A549 (cell line): ENCODE measurements at regions not wholly inside any gene's neighbourhood (a gene's known extent, or its start where the extent isn't known, plus 50 kb on each side); places are given as distances from the start of the nearest gene placed in this dataset.

Experiments
- ATAC-seq, 2 experiments: fragments of 200-7000 bp in 1 of 2; fragments of >200 bp in 1 of 2; cut with Nextera tagmentation in 1 of 2; cut with Tn5 transposase in 1 of 2; 3 replicates each; pipeline versions ENCODE4 v1.8.0 to v1.9.1; 2018 to 2020; ENCODE audit warnings: mild to moderate bottlenecking in 1 of 2, moderate library complexity in 1 of 2
- CTCF ChIA-PET: fragments of 300-600 bp; sonication (Branson Sonifier 250); formaldehyde crosslinking; extraction: SDS; loops from one replicate; lab custom pipeline; 2021; ENCODE audit warnings: antibody characterized with exemption, inconsistent platforms; lab: Yijun Ruan, JAX
- POLR2A ChIA-PET: fragments of 350-600 bp; formaldehyde crosslinking; extraction: SDS; loops from one replicate; lab custom pipeline; 2021; ENCODE audit warnings: antibody characterized with exemption, inconsistent platforms; lab: Yijun Ruan, JAX
- DNase-seq, 2 experiments: peaks; one replicate each; pipeline versions ENCODE4 v3.0.0 to v3.0.0-alpha.2; 2011 to 2016; ENCODE audit warnings: low read depth in 1 of 2, low spot score in 1 of 2
- FAIRE-seq: peaks from 2 replicates; lab custom pipeline; 2011; peaks lifted over from hg19 to GRCh38; lab: Jason Lieb, UNC
- H3K27ac ChIP-seq, 2 experiments: fragments of >200 bp; sonication (Bioruptor Twin); formaldehyde crosslinking; 3 replicates each; pipeline ENCODE4 v1.5.1; 2016 to 2017
- H3K4me1 ChIP-seq: fragments of >200 bp; sonication (Bioruptor Twin); formaldehyde crosslinking; 3 replicates; pipeline ENCODE4 v1.6.1; 2016
- H3K4me2 ChIP-seq: fragments of >200 bp; sonication (Bioruptor Twin); formaldehyde crosslinking; 3 replicates; pipeline ENCODE4 v1.6.1; 2016
- H3K4me3 ChIP-seq: fragments of >200 bp; sonication (Bioruptor Twin); formaldehyde crosslinking; 3 replicates; pipeline ENCODE4 v1.5.1; 2016
- H3K9me3 ChIP-seq: fragments of >200 bp; sonication (Bioruptor Twin); formaldehyde crosslinking; 3 replicates; pipeline ENCODE4 v1.6.1; 2016
- BCL3 ChIP-seq: fragments of >200 bp; sonication (Bioruptor Twin); formaldehyde crosslinking; IDR thresholded peaks from 3 replicates; pipeline ENCODE4 v1.6.1; 2016
- BHLHE40 ChIP-seq: IDR thresholded peaks from 2 replicates; pipeline ENCODE4 v1.6.1; 2012; ENCODE audit warnings: low read depth, low read length, inconsistent platforms
- CBX2 ChIP-seq: fragments of 200-600 bp; sonication (generic); IDR thresholded peaks from 2 replicates; pipeline ENCODE4 v1.6.1; 2016; ENCODE audit warnings: low read depth, mild to moderate bottlenecking, borderline replicate concordance
- EHF ChIP-seq: fragments of 250-450 bp; sonication (Bioruptor Pico); IDR thresholded peaks from 2 replicates; pipeline ENCODE4 v1.5.0; 2020; ENCODE audit warnings: mild to moderate bottlenecking
- ELK1 ChIP-seq: fragments of 150-350 bp; IDR thresholded peaks from 2 replicates; pipeline ENCODE4 v1.6.1; 2014; ENCODE audit warnings: low read depth, mild to moderate bottlenecking, low read length
- GATA3 ChIP-seq: IDR thresholded peaks from 2 replicates; pipeline ENCODE4 v1.6.1; 2012; ENCODE audit warnings: borderline replicate concordance
- HOXA7 ChIP-seq: fragments of 250-450 bp; sonication (Bioruptor Pico); IDR thresholded peaks from 2 replicates; pipeline ENCODE4 v1.5.0; 2020; ENCODE audit warnings: mild to moderate bottlenecking, moderate library complexity
- HOXB5 ChIP-seq: fragments of 250-450 bp; sonication (Bioruptor Pico); IDR thresholded peaks from 2 replicates; pipeline ENCODE4 v1.5.0; 2020; ENCODE audit warnings: mild to moderate bottlenecking, moderate library complexity
- JUN ChIP-seq, 2 experiments: fragments of >200 bp; sonication (Bioruptor Twin); formaldehyde crosslinking; IDR thresholded peaks; 2 replicates in 1 of 2; 3 replicates in 1 of 2; pipeline ENCODE4 v1.6.1; 2016 to 2017
- MAX ChIP-seq: IDR thresholded peaks from 2 replicates; pipeline ENCODE4 v1.6.1; 2012
- MYC ChIP-seq: IDR thresholded peaks from 2 replicates; pipeline ENCODE4 v1.6.1; 2012; ENCODE audit warnings: mild to moderate bottlenecking, inconsistent platforms, low read length, improper control_type of control experiment, borderline replicate concordance
- NR3C1 ChIP-seq: fragments of >200 bp; sonication (Bioruptor Twin); formaldehyde crosslinking; IDR thresholded peaks from 3 replicates; pipeline ENCODE4 v1.6.1; 2017
- POLR2A ChIP-seq: IDR thresholded peaks from 2 replicates; pipeline ENCODE4 v1.6.1; 2012; ENCODE audit warnings: mild to moderate bottlenecking, low read length
- POLR2AphosphoS2 ChIP-seq: conservative IDR thresholded peaks from 2 replicates; pipeline ENCODE4 v1.6.1; 2012; ENCODE audit warnings: low read length, improper control_type of control experiment, inconsistent platforms
- RCOR1 ChIP-seq: fragments of 150-350 bp; IDR thresholded peaks from 2 replicates; pipeline ENCODE4 v1.6.1; 2014; ENCODE audit warnings: antibody characterized with exemption, low read length, low read depth
- RFX5 ChIP-seq: fragments of 450-650 bp; IDR thresholded peaks from 2 replicates; pipeline ENCODE4 v1.7.1; 2014; ENCODE audit warnings: antibody characterized with exemption, mild to moderate bottlenecking, moderate library complexity
- RNF2 ChIP-seq: fragments of 200-600 bp; sonication (generic); IDR thresholded peaks from 2 replicates; pipeline ENCODE4 v1.6.1; 2016; ENCODE audit warnings: low read depth, mild to moderate bottlenecking, antibody characterized with exemption, moderate library complexity, borderline replicate concordance
- TFCP2L1 ChIP-seq: fragments of 250-450 bp; sonication (Bioruptor Pico); IDR thresholded peaks from 2 replicates; pipeline ENCODE4 v1.5.0; 2021; ENCODE audit warnings: mild to moderate bottlenecking
- TP53 ChIP-seq: fragments of 250-450 bp; sonication (Bioruptor Pico); IDR thresholded peaks from 2 replicates; pipeline ENCODE4 v1.5.0; 2021; ENCODE audit warnings: mild to moderate bottlenecking, moderate library complexity
- ZFP36 ChIP-seq: fragments of 450-650 bp; IDR thresholded peaks from 2 replicates; pipeline ENCODE4 v1.6.1; 2014; ENCODE audit warnings: borderline replicate concordance; ENCODE audit not compliant: partially characterized antibody
- ZNF302 ChIP-seq: fragments of 250-450 bp; sonication (Bioruptor Pico); IDR thresholded peaks from 2 replicates; pipeline ENCODE4 v1.9.0; 2021; ENCODE audit warnings: inconsistent platforms, mild to moderate bottlenecking, moderate library complexity
- WGBS: methylation state at CpG from one replicate; pipeline ENCODE4 v1.1.6; 2017; ENCODE audit errors: missing lambda C conversion rate; 5-methylcytosine and 5-hydroxymethylcytosine counted together

- FAIRE-seq (no peak), ATAC-seq (no peak), DNase-seq (no peak)
- 88% methylated on average over 2 of the region's 2 CpGs for WGBS
- POLR2A ChIA-PET: no interaction called here
- TF ChIP-seq RNF2: no peak
- no peak for TF ChIP-seq MAX
- TF ChIP-seq HOXB5 (CRISPR knock-in tag): no peak
- TF ChIP-seq TP53 (CRISPR knock-in tag): no peak
- no peak for TF ChIP-seq GATA3
- Histone ChIP-seq H3K27ac (no peak overlapping the region), H3K4me3 (no peak overlapping the region), H3K4me1 (no peaks in the 10 kb centered on the region), H3K9me3 (no peaks in the 10 kb centered on the region), H3K4me2 (no peak overlapping the region)
- CTCF ChIA-PET: no interaction called here
These were observed 64.0 kb upstream of the TNRC6B start for GRCh38 chr22:40113696-40114095.

- Histone ChIP-seq H3K4me3 (no peak overlapping the region), H3K9me3 (no peaks in the 10 kb centered on the region), H3K4me2 (no peak overlapping the region), H3K27ac (no peak overlapping the region), H3K4me1 (no peaks in the 10 kb centered on the region)
- TF ChIP-seq MYC: no peak
- no peak for TF ChIP-seq ZFP36
- no peak for TF ChIP-seq RNF2
- CTCF ChIA-PET: no interaction called here
- DNase-seq: no peak
- no peak for ATAC-seq
- WGBS: 72% methylated on average over 6 of the region's 6 CpGs
- FAIRE-seq: no peak
- POLR2A ChIA-PET: no interaction called here
These were observed 63.3 kb upstream of the TNRC6B start for GRCh38 chr22:40114411-40114810.

- no peak overlapping the region for H3K4me3 ChIP-seq
- H3K27ac ChIP-seq: no peak overlapping the region
- no peak overlapping the region for H3K4me2 ChIP-seq
- no peak for DNase-seq
- ChIA-PET CTCF (no interaction called here), POLR2A (no interaction called here)
- TF ChIP-seq ZNF302 (CRISPR knock-in tag): no peak
- no peak for TF ChIP-seq RCOR1
- no peak for TF ChIP-seq RFX5
- no peak for TF ChIP-seq BHLHE40
- TF ChIP-seq RNF2: no peak
- no peak for TF ChIP-seq NR3C1
- TF ChIP-seq CBX2: no peak
- TF ChIP-seq JUN (IDR thresholded peaks at IDR 0.05): no peak
- TF ChIP-seq ELK1: no peak
- no peak for TF ChIP-seq HOXA7 (CRISPR knock-in tag)
- TF ChIP-seq TFCP2L1: no peak
- no peak for TF ChIP-seq EHF (CRISPR knock-in tag)
- TF ChIP-seq POLR2AphosphoS2: no peak
- TF ChIP-seq BCL3: no peak
- no peak for TF ChIP-seq POLR2A
- no peak for ATAC-seq
- 80% methylated on average over 4 of the region's 4 CpGs for WGBS
- FAIRE-seq: no peak
- no peaks in the 10 kb centered on the region for H3K4me1 ChIP-seq
- H3K9me3 ChIP-seq: no peaks in the 10 kb centered on the region
These were observed 61.1 kb upstream of the TNRC6B start for GRCh38 chr22:40116496-40117200.
